GM18517 (cell line): ENCODE measurements at regions not wholly inside any gene's neighbourhood (a gene's known extent, or its start where the extent isn't known, plus 50 kb on each side); places are given as distances from the start of the nearest gene placed in this dataset.

Experiments used
- ATAC-seq: cut with Tn5 transposase; IDR thresholded peaks from one replicate; pipeline ENCODE4 v1.9.1; 2021; ENCODE audit warnings: mild to moderate bottlenecking, moderate library complexity; ENCODE audit not compliant: unreplicated experiment

DNA sequence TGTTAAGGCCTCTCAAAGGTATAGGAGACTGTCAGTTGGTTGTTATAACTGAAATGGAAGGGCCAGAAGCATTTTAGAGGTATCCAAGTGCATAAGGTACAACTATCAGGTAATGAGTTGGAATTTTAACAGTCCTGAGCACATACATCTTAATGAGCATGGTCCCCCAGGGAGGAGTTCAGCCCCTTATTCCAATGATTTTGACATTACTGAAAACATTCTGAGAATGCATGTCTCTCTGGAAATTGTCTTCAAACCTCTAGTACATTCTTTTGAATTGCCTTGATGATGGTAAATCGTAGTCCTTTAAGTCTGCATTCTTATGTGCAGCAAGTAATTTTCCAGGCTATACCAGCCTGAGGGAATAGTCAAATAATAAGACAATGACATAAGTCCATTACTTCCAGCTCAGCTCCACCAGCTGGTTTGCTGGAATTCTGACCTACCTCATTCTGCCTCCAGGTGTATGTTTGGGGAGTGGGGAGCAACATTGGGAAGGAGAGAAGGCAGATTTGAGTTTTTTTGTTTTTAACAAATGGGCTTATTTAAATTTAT lies 239.2 kb downstream of the MSRB3 start:
- no peak for ATAC-seq

DNA sequence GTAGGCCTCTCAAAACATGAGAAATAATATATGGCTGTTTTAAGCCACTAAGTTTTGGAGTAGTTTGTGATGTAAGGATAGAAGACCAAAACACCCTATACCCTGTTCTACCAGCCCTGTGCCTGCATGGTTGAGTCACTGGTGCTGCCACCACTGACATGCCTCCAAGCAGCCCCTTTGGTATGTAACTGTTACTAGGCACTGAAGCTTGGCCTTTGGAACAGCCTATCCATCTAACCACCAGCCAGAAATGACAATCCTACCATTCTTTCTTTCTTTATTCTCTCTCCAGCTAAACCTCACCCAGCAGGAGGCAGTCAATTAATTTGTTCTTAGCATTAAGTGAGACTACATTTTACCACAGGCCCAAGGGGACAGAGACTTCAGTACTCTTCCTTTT lies 240.3 kb downstream of the MSRB3 start:
- ATAC-seq: no peak

DNA sequence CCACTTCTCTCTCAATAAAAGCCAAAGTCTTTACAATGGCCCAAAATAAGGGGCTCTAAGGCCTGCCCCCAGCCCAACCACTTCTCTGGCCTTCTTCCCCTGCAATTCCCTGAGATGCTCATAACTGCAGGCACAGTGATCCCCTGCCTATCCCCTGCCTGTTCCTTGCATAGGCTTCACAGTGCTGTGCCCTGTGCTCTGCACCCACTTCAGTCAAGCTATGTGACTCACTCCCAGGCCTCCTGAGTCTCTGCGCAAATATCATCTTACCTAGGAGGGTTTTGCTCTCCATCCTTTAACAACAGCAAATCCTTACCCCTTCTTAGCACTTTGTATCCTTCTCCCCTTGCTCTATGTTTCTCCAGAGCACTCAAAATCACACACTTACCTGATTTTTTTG lies 242.2 kb downstream of the MSRB3 start:
- no peak for ATAC-seq

DNA sequence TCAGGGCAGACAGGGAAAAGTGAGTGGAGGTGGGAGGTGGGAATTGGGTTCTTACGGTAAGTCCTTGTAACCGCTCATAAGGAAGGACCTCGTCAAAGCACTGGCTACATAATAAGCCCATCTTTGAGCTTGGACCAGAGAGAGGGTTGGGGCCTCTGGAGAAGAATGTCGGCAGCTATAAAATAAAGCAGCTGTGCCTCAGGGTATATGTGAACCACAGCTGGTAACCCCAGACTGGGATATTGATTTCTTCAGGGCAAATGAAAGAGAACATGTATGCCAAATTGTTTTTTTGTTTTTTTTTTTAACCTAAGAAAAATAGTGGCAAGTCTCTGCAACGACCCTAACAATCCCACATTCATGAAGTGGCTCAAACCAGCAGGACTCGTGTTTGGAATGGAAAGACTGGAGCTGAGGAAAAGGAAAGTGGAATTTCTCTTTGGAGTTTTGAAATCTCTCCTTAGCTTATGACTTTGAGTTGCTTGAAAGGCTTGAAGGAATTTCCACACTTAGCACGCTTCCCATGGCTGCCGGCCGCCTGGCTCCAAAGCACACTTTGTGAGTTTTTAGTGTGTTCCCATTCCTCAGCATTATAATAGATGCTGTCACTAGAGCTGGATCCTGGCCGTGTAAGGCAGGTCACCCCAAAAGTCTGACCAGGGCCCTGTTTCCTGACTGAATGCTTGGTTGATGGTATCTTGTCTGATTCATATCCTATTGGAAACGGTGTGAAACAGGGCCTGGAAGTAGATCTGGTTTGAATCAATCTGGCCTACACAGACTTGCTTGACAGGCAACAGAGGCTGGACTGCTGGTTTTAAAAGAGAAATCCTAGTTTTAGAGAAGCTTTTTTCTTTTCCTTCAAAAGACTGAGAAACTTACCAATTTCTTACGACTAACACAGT lies 244.7 kb downstream of the MSRB3 start:
- no peak for ATAC-seq

DNA sequence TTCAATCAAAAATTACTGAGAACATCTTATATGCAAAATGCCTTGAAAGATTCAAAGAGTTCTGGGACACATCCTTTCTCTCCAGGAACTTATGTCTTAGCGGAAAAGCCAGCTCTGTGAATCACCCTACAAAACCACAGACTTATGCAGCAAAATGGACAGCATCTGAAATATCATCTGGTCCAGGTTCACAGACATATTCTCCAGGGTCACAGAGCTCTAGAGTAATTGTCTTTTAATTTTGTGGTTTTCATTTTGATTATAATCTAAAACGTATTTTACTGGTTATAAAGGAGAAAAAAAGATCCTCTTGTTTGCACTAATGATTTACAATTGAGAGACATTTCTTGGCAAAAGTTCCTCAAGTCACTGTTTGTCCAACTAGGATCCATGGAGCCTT lies 246.2 kb downstream of the MSRB3 start:
- no peak for ATAC-seq

DNA sequence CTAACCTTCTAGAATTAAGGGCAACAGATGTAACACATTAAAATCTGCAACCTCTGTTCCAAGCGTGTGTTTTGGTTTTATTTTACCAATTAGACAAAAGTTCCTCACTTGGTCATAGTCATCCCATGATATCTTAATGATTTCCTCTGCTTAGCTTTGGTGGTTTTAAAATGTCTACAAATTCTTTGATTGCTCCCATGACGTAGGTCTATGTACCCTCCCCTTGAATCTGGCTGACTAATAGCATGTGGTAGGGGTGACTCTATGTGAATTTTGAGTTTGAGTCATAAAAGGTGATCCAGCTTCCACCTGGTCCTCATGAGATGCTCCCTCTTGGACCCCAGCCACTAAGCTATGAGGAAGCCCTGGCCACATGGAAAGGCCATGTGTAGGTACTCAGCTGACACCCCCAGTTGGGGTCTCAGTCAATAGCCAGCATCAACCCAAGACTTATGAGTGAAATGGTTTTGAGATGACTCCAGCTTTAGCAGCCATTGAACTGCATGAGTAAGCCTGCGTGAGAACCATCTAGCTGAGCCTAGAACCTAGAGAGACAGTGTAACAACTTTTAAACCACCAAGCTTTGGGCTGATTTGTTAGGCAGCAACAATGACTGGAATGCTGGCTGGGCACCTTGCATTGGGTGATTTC lies 247.1 kb downstream of the MSRB3 start:
- no peak for ATAC-seq

DNA sequence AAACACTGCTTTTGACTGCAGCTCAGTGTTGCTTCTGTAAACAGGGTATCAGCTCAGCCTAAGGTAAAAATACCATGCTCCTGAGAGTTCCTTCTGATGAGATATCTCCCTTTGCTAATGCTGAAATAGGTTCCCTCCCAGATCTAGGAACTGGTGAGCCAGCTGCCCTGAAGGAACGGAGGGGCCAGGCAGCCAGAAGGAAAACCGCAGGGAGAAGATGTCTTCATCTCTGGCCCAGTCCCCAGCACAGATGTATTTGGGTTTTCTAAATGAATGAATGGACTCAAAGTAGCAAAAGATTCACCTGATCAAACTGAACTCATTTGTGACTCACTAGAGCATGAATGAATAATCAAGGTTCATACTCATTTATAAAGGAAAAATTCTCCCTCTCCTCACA lies 247.8 kb downstream of the MSRB3 start:
- no peak for ATAC-seq

DNA sequence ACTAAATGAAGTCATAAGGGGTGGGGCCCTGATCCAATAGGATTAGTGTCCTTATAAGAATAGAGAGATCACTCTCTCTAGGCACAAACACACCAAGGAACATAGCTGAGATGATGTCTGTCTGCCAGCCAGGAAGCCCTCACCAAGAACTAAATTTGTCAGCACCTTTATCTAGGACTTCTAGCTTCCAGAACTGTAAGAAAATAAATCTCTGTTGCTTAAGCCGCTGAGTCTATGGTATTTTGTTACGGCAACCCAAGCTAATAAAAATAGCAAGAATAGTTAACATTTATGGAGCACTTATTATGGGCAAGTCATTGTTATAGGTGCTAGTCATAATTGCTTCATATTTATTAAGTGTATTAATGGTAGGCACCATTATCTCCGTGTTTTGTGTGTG lies 249.6 kb downstream of the MSRB3 start:
- ATAC-seq: no peak

DNA sequence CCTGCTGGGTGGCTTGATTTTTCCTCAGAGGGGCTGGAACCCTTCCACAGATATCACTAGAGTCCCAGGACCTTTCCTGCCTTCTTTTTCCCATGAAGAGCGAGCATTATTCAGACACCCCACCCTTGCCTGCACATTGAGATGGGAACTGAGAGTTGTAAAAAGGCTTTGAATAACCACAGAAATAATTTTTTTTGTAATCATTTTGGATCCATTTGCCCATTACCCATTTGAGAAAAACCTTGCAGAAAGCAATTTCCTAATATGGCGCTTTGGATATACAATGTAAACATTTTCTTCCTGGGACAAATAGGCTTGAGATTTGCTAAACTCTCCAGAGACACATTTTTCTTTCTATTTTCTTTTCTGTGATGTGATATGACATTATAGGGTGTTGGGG lies 250.6 kb downstream of the MSRB3 start:
- ATAC-seq: no peak

DNA sequence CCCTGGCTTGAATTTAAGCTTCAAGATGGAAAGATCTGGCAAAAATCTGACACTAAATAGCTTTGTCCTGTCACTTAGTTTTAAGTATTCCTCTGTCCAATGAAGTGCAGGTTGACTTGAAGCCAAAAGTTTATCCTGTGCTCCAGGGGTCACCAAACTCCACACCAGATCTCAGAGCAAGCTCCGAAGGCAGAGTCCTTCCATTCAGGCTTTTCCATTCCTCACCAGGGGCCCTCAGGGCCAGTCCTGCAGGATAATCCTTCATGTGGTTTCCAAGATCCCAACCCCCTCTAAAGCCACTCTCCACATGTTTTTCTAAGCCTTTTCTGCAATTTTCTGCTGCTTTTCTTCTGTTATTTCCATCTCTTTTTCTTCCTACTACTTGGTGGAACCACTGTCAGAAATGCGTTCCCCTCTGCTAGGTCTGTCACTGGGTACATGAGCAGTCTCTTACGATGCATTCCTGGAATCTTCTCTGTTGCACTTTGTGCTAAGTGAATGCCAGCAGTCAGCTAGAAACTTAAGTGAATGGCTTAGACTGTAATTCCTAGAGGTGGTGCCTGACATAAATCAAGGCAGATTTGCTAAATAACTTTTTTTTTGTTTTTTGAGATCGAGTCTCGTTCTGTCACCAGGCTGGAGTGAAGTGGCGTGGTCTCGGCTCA lies 251.4 kb downstream of the MSRB3 start:
- ATAC-seq: no peak

DNA sequence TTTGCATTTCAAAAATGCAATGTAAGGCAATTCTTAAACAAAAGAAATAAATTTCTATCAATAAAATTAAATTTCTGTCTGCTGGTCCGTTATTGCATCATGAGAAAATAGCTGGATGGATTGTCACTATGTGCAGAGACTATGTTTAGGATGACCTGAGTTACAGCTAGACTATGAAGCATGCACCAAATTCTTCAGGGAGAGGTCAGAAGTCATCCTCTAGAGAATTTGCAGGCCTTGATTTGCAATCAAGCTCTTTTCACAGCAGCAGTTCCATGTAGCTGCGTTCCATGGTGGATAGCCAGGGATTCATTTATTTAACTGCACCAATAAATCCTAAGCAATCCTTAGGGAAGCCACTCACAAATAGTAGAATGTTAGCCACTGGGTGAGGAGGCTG lies 253.7 kb downstream of the MSRB3 start:
- no peak for ATAC-seq

DNA sequence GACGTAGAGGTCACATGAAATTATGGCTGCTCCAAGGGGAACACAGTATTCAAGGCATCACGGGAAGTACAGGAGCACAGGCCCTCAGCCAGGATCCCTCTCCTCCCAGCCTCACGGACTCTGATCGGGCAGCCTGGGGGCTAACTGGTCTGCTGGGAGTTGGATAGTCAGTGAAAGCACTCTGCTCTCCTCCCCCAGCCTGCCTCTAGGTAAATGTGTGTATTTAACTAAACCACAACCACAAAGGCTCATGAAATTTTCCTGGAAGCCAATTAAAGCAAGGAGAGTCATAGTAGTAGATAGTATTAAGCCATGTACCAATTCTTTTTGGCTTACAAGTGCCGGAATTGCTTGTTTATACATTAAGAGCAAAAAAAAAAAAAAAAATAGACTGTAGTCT lies 254.3 kb downstream of the MSRB3 start:
- no peak for ATAC-seq

DNA sequence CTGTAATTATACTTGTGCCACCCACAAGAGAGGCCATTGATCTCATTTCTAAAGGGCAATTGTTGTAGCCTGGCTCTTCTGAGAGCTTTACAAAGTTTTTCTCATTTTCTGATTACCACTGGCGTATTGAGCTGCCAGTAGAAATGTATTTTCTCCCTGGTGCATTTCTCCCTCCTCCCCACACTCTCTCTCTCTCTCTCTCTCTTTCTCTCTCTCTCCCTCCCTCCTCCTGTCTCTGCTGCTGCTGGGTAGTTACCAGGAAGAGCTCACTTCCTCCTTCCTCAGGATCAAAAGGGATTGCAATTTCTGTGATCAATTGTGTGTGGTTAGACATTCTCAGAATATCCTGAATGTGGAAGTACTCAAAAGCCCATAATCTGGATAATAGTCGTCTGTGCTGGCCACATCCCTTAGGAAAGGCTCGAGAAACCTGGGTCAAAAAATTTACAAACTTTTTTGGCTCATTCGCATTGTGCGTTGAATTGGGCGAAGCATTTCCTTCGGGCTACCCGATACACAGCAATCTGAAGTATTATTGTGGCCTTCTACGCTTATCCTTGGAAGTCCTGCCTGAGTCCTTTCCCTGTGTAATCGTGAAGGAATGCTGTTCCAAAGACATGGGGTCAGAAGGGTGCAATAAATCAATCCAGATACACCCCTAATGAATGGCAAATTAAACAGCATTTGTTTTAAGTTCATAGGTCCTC lies 254.8 kb downstream of the MSRB3 start:
- no peak for ATAC-seq

DNA sequence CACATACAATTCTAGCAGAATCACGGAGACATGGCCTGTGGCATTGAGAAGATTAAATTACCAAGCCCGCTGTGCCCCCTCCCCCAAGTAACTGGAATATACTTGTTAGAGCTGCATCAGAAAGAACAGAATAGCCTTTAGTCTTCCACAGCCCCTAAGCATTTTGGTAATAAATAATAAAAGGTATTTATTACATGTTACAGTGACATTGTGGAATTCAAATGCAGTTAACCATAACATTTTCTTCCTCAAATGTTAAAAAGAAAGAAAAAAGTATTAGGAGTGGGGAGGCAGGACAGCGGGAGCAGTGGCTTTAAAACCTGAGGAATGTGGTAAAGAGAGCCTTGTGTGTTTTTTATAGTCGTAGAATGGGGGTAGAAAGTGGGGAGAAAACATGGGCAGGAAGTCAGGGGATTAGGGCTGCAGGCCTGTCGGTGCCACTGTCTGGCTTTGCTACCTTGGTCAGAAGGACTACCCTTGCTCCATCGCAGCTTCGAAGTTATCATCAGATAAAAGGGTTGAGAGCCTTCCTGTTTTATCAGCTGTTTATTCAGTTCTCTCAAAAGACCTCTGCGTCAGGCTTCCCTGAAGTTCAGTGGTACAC lies 255.9 kb downstream of the MSRB3 start:
- ATAC-seq: no peak

DNA sequence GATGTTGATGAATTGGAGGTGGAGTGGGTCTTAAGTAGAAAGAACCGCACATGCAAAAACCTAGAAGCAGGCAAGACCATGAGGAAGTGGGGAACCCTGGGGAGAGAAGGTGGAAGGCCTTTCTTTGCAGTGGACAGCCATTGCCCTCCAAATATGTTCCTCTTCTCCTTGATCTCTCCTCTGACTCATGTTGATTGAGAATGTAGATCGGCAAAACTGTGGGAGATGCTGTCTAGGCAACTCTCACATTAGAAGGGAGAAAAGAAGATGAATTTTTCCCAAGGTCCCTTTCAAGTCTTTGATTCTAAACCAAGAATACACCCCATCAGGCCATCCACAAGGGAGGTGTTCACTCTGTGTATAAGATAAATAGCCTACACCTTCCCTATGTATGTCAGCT lies 257.5 kb downstream of the MSRB3 start:
- ATAC-seq: no peak

DNA sequence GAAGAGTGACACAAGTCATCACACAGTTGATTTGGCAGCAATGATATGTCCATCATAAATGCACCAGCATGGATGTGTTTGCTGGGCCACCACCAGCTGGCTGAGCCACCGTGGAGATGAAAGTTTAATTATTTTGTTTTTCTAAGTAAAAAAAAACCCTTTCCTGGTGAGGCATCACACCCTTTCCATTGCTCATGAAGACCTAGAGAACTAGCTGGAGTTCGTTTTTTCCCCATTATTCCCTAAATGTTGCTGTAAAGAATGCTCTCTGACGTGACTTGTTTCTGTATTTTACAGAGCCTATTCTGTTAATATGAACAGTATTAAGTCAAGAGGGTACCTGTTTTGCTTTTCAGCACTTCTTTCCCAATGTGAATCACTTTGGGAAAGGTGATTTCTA lies 257.9 kb downstream of the MSRB3 start:
- no peak for ATAC-seq

DNA sequence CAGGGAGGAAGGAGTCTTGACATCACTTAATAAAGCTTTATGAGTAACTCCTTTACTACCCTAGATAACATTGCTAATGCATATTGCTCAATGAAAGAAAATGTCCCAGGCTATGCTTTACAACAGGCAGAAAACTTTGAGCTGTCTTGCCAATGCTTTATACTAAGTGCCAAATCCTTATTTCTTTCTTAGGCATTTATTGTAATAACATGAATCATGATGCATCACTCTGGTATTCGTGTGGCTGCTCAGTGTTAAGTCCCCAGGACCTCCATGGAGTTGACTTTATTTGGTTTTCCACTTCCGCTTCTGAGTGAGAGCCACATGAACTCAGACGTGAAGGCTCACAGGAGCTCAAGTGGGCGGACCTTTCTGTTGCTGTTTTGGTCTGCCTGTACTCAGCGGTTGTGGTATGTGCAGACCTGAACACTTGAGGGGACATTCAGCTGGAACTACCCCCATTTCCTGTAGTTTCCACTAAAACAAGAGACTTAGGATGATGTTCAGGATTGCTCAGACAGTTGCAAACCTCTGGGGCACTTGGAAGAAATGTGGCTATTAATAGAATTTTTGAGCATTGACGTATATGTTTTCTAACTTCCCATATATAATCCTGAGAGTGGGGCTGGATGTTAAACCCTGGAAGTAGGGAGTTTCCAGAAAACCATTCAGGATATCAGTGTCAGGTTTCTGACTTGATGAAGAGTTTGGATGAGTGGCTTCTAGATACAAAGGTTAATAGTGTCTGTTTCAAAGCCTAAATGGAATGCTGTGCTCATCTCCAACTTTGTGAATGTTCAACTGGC lies 258.6 kb downstream of the MSRB3 start:
- ATAC-seq: no peak

DNA sequence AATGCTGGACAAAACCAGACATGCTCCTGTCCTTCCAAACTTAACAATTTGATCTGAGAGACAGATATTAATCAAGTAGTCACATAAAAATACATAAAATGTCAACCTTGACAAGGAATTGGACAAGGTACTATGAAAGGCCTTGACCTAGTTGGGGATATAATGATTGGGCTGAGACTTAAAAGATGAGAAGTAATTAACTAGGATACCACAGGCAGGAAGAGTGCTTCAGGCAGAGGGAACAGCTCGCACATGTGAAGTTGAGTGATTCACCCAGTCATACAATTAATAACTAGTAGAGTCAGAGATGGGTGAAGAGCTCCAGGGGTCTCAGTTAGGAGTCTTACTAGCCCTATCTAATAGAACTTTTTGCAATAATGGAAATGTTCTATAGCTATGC lies 259.5 kb downstream of the MSRB3 start:
- ATAC-seq: no peak

DNA sequence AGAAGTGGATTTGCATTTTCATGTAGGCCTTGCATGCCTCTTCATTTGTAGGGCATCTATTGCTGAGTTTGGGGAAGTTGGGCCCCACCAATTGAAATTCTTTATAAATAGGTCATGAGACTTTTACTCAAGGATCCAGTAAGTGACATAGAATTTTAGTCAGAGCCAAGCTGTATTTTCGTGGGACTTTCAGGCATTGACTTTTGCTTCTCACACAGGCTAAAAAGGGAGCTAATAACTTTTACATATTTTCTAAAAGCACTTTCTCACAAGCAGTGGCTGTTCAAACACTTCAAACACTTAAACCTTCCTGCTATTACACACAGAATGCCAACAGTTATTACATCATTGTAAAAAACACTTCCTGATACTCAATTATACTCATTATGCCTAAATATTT lies 260.5 kb downstream of the MSRB3 start:
- ATAC-seq: no peak

DNA sequence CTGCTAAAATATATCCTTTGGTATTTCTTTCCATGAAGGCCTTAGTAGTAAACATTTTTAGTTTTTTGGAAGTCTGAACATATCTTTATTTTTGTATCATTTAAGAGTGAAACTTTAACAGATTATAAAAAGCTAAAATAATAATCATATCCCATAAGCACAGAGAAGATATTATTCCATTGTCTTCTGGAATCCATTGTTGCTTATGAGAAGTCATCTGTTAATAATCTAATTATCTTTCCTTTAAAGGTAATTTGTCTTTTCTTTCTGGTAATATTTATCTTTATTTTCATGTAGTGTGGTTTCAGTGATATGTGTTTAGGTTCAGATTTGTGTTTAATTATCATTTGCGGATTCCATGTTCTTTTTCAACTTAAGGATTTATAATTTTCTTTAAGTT lies 261.7 kb downstream of the MSRB3 start:
- no peak for ATAC-seq
